ENCODE measurements at regions not wholly inside any gene's neighbourhood (a gene's known extent, or its start where the extent isn't known, plus 50 kb on each side); places are given as distances from the start of the nearest gene placed in this dataset.
"Not testable (repeated sequence)": the region's sequence is repeated elsewhere in the genome, so short reads cannot be mapped to it uniquely, and the experiment has no call there.

GRCh38 chr4:3651267-3651845, 114.8 kb upstream of the ADRA2C start:
- DNase-seq (ENCODE audit: low spot score), result no peak

- no peak for DNase-seq (ENCODE audit: low spot score)
Observed at GRCh38 chr4:3649491-3649890, 116.7 kb upstream of the ADRA2C start.

GRCh38 chr4:3648731-3649130, 116.5 kb upstream of the LRPAP1 start:
- no peak for DNase-seq (ENCODE audit: low spot score)

- no peak for DNase-seq (ENCODE audit: low spot score)
Observed at GRCh38 chr4:3648195-3648594, 116.0 kb upstream of the LRPAP1 start.

GRCh38 chr4:3647421-3647820, 115.2 kb upstream of the LRPAP1 start:
- no peak for DNase-seq (ENCODE audit: low spot score)

- DNase-seq (ENCODE audit: low spot score), result no peak
Observed at GRCh38 chr4:3645711-3646679, 113.8 kb upstream of the LRPAP1 start.

- no peak for DNase-seq (ENCODE audit: low spot score)
Observed at GRCh38 chr4:3644849-3645627, 112.8 kb upstream of the LRPAP1 start.

- no peak for DNase-seq (ENCODE audit: low spot score)
Observed at GRCh38 chr4:3643518-3644433, 111.6 kb upstream of the LRPAP1 start.

- no peak for DNase-seq (ENCODE audit: low spot score)
Observed at GRCh38 chr4:3642806-3643517, 110.7 kb upstream of the LRPAP1 start.

- no peak for DNase-seq (ENCODE audit: low spot score)
Observed at GRCh38 chr4:3642056-3642630, 109.9 kb upstream of the LRPAP1 start.

GRCh38 chr4:3641501-3641900, 109.3 kb upstream of the LRPAP1 start:
- DNase-seq (ENCODE audit: low spot score), result no peak

- DNase-seq (ENCODE audit: low spot score), result no peak
Observed at GRCh38 chr4:3640587-3640962, 108.4 kb upstream of the LRPAP1 start.

GRCh38 chr4:3639613-3640586, 107.7 kb upstream of the LRPAP1 start:
- no peak for DNase-seq (ENCODE audit: low spot score)

GRCh38 chr4:3638080-3638795, 106.0 kb upstream of the LRPAP1 start:
- DNase-seq (ENCODE audit: low spot score), result no peak

- DNase-seq (ENCODE audit: low spot score), result no peak
Observed at GRCh38 chr4:3637326-3638016, 105.2 kb upstream of the LRPAP1 start.

GRCh38 chr4:3636646-3637320, 104.6 kb upstream of the LRPAP1 start:
- DNase-seq (ENCODE audit: low spot score), result no peak

- DNase-seq (ENCODE audit: low spot score), result not testable (repeated sequence)
Observed at GRCh38 chr4:3636020-3636419, 103.8 kb upstream of the LRPAP1 start.

All from umbilical cord (tissue), 1 donor.